ENCODE measurements at regions not wholly inside any gene's neighbourhood (a gene's known extent, or its start where the extent isn't known, plus 50 kb on each side); places are given as distances from the start of the nearest gene placed in this dataset.
"Not testable (repeated sequence)": the region's sequence is repeated elsewhere in the genome, so short reads cannot be mapped to it uniquely, and the experiment has no call there.

DNA sequence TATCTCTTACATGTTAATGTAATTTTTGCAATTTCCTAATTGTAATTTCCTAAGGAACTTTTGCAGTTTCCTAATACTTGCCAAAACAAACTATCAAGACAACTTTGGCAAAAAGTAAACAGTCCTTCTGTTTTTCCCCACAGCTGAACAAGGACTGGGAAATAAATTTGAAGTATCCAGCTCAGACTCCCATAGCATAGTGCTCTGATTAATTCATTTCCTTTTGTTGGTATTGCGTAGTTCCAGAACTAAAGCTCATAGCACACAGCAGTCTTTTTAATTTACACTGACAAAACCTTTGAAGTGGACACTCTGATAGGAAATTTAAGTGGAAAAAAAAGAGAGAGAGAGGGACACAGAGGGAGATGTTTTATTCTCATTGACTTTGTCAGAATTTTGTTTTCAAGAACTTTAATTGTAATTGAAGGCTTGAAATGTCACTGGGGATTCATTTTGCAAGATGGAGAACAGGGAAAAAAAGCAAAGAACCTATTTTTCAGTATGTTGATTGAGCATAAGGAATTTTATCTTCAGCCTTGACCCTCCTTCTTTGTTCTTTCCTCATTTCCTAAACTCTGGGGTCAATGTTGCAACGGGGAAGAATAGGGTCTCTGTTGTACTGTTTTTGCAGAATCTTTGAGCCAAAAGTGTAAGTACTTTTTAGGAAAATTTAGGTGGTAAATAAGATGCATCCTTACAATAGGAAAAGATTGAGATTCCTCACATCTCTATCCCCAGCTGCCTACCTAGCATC, 232.2 kb upstream of the NPSR1 start:
- no peak for DNase-seq (ENCODE audit: low read depth)
- H3K4me3 ChIP-seq (ENCODE audit: low read length), result no peak overlapping the region
- TF ChIP-seq, protein P1, sequence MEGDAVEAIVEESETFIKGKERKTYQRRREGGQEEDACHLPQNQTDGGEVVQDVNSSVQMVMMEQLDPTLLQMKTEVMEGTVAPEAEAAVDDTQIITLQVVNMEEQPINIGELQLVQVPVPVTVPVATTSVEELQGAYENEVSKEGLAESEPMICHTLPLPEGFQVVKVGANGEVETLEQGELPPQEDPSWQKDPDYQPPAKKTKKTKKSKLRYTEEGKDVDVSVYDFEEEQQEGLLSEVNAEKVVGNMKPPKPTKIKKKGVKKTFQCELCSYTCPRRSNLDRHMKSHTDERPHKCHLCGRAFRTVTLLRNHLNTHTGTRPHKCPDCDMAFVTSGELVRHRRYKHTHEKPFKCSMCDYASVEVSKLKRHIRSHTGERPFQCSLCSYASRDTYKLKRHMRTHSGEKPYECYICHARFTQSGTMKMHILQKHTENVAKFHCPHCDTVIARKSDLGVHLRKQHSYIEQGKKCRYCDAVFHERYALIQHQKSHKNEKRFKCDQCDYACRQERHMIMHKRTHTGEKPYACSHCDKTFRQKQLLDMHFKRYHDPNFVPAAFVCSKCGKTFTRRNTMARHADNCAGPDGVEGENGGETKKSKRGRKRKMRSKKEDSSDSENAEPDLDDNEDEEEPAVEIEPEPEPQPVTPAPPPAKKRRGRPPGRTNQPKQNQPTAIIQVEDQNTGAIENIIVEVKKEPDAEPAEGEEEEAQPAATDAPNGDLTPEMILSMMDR (conservative IDR thresholded peaks at IDR 0.05; ENCODE audit: low read depth, low read length), result no peak

DNA sequence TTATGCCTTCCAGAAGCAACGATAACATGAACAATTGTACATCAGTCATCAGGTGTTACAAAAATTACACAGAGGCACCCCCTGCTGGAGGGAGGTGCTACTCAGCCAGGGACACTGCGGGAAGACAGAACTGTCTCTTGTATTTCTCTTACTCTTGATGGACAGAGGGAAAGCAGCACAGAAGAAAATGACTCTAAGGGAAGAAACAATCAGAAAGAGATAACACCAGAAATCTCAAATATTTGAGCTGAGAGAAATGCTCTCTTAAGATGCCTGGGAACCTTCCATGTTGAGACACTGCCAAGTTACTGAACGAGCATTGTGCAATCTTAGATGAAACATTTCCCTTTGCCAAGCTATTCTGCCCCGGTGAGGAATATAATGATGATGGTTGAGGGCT, 227.6 kb upstream of the NPSR1 start:
- H3K4me3 ChIP-seq (ENCODE audit: low read length), result no peak overlapping the region
- peak; percentile 24 for DNase-seq (ENCODE audit: low read depth)
- TF ChIP-seq, protein P1 (conservative IDR thresholded peaks at IDR 0.05; ENCODE audit: low read depth, low read length), result peak; percentile 78

DNA sequence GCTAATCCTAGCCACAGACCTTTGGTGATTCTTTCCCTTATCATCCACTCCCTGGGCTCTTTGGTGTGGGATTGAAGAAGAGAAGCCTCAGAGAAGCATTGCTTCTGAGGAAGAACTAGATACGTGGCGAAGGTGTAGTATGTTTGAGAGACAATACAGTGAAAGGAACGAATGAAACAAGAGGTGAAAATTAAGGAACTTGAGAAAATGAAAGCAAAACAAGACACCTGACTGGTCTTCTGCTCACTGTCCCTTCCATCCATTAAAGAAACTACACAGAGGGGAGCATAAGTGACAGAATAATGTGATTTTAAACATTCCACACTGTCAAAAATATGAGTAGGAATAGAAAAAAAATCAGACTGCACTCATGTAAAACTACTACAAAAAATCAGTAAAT, 219.6 kb upstream of the NPSR1 start:
- no peak overlapping the region for H3K4me3 ChIP-seq (ENCODE audit: low read length)
- TF ChIP-seq, protein P1 (conservative IDR thresholded peaks at IDR 0.05; ENCODE audit: low read depth, low read length), result no peak
- DNase-seq (ENCODE audit: low read depth), result no peak

DNA sequence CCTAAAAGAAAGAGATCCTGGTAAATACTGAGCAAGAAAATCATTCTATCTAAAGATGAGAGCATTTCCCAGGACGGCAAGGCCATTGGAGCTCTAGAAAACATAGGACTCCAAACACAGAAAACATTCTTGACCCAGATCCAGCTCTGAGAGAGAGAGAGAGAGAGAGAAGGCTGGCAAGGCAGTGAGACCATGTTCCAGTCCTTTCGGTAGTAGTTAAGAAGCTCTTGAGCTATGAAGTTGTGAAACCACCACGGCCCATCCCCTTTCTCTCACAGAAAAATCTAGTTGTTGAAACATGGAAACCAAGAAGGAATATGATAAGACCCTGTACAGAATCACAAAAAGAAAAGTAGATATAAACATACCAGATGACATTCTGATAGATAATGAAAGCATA, 212.4 kb upstream of the NPSR1 start:
- no peak overlapping the region for H3K4me3 ChIP-seq (ENCODE audit: low read length)
- DNase-seq (ENCODE audit: low read depth), result no peak
- TF ChIP-seq, protein P1 (conservative IDR thresholded peaks at IDR 0.05; ENCODE audit: low read depth, low read length), result no peak

DNA sequence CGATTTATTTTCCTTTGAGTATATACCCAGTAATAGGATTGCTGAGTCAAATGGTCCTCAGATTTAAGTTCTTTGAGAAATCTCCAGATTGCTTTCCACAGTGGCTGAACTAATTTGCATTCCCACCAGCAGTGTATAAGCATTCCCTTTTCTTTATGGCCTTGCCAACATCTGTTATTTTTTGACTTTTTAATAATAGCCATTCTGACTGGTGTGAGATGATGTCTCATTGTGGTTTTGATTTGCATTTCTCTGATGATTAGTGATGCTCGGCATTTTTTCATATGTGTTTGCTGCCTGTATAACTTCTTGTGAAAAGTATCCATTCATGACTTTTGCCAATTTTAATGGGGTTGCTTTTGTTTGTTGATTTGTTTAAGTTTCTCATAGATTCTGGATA, 209.5 kb upstream of the NPSR1 start:
- not testable (repeated sequence) for DNase-seq (ENCODE audit: low read depth)

DNA sequence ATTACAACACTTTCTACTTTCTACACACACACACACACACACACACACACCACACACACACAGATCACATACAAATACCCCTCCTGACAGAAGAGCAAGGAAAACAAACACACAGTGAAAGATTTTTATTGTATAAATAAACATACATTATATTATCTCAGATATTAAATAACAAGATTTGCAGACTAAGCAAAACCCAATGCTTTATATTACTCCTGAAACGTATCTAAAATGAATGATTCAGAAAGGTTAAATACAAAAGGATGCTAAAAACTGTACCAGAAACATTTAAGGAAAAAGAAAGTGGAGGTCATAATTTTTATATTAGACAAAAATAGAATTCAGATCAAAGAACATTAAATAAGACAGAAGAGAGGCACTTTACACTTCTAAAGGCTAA, 208.3 kb upstream of the NPSR1 start:
- no peak for DNase-seq (ENCODE audit: low read depth)

More for the DNA sequence above, 209.5 kb upstream of the NPSR1 start:
- not testable (repeated sequence) for H3K4me3 ChIP-seq (ENCODE audit: low read length)

DNA sequence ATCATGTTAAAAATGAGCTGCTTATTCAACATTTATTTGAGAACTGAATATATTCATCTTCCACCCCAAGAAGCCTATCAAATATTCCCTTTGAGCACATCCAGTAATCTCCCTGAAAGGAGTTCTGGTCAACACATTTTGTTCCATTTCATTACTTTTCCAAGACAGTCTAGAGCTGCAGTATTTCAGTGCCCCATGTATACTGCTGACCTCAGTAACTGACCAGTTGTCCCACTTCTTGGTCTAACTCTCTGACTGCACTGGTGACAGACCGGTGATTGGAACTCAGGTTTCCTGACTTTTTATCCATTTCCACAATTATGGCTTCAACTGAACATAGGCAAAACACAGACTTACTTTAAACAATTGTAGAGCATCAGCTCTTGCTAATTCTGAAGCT, 206.8 kb upstream of the NPSR1 start:
- H3K4me3 ChIP-seq (ENCODE audit: low read length), result no peak overlapping the region
- TF ChIP-seq, protein P1 (conservative IDR thresholded peaks at IDR 0.05; ENCODE audit: low read depth, low read length), result no peak
- DNase-seq (ENCODE audit: low read depth), result no peak

More for the DNA sequence above, 208.3 kb upstream of the NPSR1 start:
- H3K4me3 ChIP-seq (ENCODE audit: low read length), result no peak overlapping the region
- TF ChIP-seq, protein P1 (conservative IDR thresholded peaks at IDR 0.05; ENCODE audit: low read depth, low read length), result no peak

Measured in retinal pigment epithelial cell (primary cell).